ENCODE measurements at regions not wholly inside any gene's neighbourhood (a gene's known extent, or its start where the extent isn't known, plus 50 kb on each side); places are given as distances from the start of the nearest gene placed in this dataset.

DNA sequence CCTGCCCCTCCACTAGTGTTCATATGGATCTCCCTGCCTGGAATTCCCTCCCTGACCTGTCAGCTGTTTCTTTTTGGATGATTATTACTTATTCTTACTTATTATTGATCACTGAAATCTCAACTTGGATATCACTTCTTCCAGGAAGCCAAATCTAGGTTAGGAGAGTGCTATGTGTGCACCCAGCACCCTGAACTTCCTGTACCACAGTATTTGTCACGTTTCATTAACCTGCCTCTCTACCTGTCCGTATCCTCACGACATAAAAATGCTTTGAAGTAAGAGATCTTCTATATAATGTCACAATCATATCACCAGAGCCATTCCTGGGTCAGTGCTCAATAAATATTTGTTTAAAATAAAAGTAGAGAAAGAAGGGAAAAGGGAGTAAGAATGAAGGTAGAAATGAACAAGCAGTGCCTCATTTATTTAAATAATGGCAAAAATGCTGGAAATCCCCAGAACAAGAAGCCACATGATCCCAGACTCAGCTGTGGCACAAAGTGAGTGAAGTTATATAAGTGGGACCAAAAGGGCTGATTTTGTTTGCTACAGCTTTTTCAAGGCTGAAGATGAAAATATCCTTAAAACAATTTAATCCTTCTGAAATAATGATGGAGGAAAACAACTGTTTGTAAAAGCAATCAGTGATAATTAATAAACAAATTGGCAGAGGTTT is 88.0 kb upstream of the MANEA start:
- H3K27me3 ChIP-seq (ENCODE audit: control insufficient read depth in 2 of 2, insufficient read depth in 2 of 2, low read length in 2 of 2): no peaks in the 10 kb centered on the region
- intact Hi-C loops (cut with micrococcal nuclease): no loop called here
- Mint-ChIP-seq H3K4me3 (no peak overlapping the region), H3K27ac (no peak overlapping the region), H3K9me3 (peaks cover 0 to under 1% (median 0%) of the 10 kb centered on the region in 7 donors), H3K27me3 (ENCODE audit: low read depth in 3 of 3) (no peaks in the 10 kb centered on the region), H3K36me3 (no peaks in the 10 kb centered on the region), H3K4me1 (no peaks in the 10 kb centered on the region)
- H3K4me2 ChIP-seq (replicated peaks; ENCODE audit: extremely low read depth, low read length, poor library complexity, severe bottlenecking): no peak overlapping the region
- WGBS (ENCODE audit: insufficient coverage): no CpG with 5 or more reads among the region's 3 CpGs
- no peaks in the 10 kb centered on the region for H3K79me2 ChIP-seq (ENCODE audit: insufficient read depth, low read length)
- no peak overlapping the region for H3K9ac ChIP-seq (ENCODE audit: insufficient read depth, low read length, poor library complexity, severe bottlenecking)
- no peaks in the 10 kb centered on the region for H3K36me3 ChIP-seq (replicated peaks in 1 of 2; ENCODE audit: control insufficient read depth in 1 of 2, insufficient read depth in 2 of 2, low read length in 2 of 2)
- H3K27ac ChIP-seq (ENCODE audit: low read depth in 1 of 2, low read length in 2 of 2): no peak overlapping the region
- TF ChIP-seq, protein P1, sequence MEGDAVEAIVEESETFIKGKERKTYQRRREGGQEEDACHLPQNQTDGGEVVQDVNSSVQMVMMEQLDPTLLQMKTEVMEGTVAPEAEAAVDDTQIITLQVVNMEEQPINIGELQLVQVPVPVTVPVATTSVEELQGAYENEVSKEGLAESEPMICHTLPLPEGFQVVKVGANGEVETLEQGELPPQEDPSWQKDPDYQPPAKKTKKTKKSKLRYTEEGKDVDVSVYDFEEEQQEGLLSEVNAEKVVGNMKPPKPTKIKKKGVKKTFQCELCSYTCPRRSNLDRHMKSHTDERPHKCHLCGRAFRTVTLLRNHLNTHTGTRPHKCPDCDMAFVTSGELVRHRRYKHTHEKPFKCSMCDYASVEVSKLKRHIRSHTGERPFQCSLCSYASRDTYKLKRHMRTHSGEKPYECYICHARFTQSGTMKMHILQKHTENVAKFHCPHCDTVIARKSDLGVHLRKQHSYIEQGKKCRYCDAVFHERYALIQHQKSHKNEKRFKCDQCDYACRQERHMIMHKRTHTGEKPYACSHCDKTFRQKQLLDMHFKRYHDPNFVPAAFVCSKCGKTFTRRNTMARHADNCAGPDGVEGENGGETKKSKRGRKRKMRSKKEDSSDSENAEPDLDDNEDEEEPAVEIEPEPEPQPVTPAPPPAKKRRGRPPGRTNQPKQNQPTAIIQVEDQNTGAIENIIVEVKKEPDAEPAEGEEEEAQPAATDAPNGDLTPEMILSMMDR (IDR thresholded peaks at IDR 0.05): no peak
- no peak overlapping the region for H2AFZ ChIP-seq (ENCODE audit: insufficient read depth, low read depth, low read length, poor library complexity, severe bottlenecking)
- H3K4me3 ChIP-seq (replicated peaks in 1 of 3; ENCODE audit: low read depth in 2 of 3, low read length in 3 of 3): no peak overlapping the region
- H3K4me1 ChIP-seq (ENCODE audit: control insufficient read depth in 1 of 2, insufficient read depth in 2 of 2, low read length in 2 of 2): no peaks in the 10 kb centered on the region
- H3K9me3 ChIP-seq (replicated peaks in 1 of 2; ENCODE audit: control insufficient read depth in 1 of 2, insufficient read depth in 1 of 2, low read length in 2 of 2): no peaks in the 10 kb centered on the region
- DNase-seq: no peak
- H4K20me1 ChIP-seq (ENCODE audit: insufficient read depth, low read length): no peaks in the 10 kb centered on the region

DNA sequence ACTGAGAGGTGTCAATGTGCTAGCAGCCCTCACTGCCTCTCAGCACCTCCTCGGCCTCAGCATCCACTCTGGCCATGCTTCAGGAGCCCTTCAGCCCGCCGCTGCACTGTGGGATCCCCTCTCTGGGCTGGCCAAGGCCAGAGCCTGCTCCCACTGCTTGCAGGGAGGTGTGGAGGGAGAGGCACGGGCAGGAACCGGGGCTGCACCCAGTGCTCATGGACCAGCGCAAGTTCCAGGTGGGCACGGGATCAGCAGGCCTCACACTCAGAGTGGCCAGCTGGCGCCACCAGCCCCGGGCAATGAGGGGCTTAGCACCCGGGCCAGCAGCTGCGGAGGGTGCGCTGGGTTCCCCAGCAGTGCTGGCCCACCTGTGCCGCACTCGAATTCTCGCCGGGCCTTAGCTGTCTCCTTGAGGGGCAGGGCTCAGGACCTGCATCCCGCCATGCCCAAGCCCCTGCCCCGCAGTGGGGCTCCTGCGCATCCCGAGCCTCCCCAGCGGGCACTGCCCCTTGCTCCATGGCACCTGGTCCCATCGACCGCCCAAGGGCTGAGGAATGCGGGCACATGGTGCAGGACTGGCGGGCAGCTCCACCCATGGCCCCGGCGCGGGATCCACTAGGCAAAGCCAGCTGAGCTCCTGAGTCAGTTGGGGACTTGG is 80.4 kb upstream of the MANEA start:
- Mint-ChIP-seq H3K27ac (no peak overlapping the region), H3K27me3 (ENCODE audit: low read depth in 3 of 3) (peaks cover 0 to 2% (median 0%) of the 10 kb centered on the region in 3 donors), H3K36me3 (no peaks in the 10 kb centered on the region), H3K4me3 (no peak overlapping the region), H3K4me1 (no peaks in the 10 kb centered on the region), H3K9me3 (peaks cover 4 to 13% (median 7%) of the 10 kb centered on the region in 7 donors)
- no peak overlapping the region for H3K27ac ChIP-seq (ENCODE audit: low read depth in 1 of 2, low read length in 2 of 2)
- no peaks in the 10 kb centered on the region for H3K79me2 ChIP-seq (ENCODE audit: insufficient read depth, low read length)
- H3K4me1 ChIP-seq (ENCODE audit: control insufficient read depth in 1 of 2, insufficient read depth in 2 of 2, low read length in 2 of 2): no peaks in the 10 kb centered on the region
- H3K9me3 ChIP-seq (replicated peaks in 1 of 2; ENCODE audit: control insufficient read depth in 1 of 2, insufficient read depth in 1 of 2, low read length in 2 of 2): peaks cover 3 to 14% of the 10 kb centered on the region in 2 donors
- no peak for DNase-seq
- intact Hi-C loops (cut with micrococcal nuclease): no loop called here
- WGBS (ENCODE audit: insufficient coverage): 89% methylated on average over 25 of the region's 28 CpGs
- H4K20me1 ChIP-seq (ENCODE audit: insufficient read depth, low read length): no peaks in the 10 kb centered on the region
- no peak overlapping the region for H3K9ac ChIP-seq (ENCODE audit: insufficient read depth, low read length, poor library complexity, severe bottlenecking)
- H3K27me3 ChIP-seq (ENCODE audit: control insufficient read depth in 2 of 2, insufficient read depth in 2 of 2, low read length in 2 of 2): no peaks in the 10 kb centered on the region
- H3K4me3 ChIP-seq (replicated peaks in 1 of 3; ENCODE audit: low read depth in 2 of 3, low read length in 3 of 3): no peak overlapping the region
- TF ChIP-seq, protein P1 (IDR thresholded peaks at IDR 0.05): no peak
- no peaks in the 10 kb centered on the region for H3K36me3 ChIP-seq (replicated peaks in 1 of 2; ENCODE audit: control insufficient read depth in 1 of 2, insufficient read depth in 2 of 2, low read length in 2 of 2)
- H3K4me2 ChIP-seq (replicated peaks; ENCODE audit: extremely low read depth, low read length, poor library complexity, severe bottlenecking): no peak overlapping the region
- no peak overlapping the region for H2AFZ ChIP-seq (ENCODE audit: insufficient read depth, low read depth, low read length, poor library complexity, severe bottlenecking)

Data from CD14-positive monocyte (primary cell).